ENCODE measurements at regions not wholly inside any gene's neighbourhood (a gene's known extent, or its start where the extent isn't known, plus 50 kb on each side); places are given as distances from the start of the nearest gene placed in this dataset.
"Not testable (repeated sequence)": the region's sequence is repeated elsewhere in the genome, so short reads cannot be mapped to it uniquely, and the experiment has no call there.

GRCh38 chr1:229173491-229174476 is 97.1 kb upstream of the RAB4A start:
- not testable (repeated sequence) for H3K9ac ChIP-seq (ENCODE audit: low read depth, low read length); H3K4me1 ChIP-seq (ENCODE audit: insufficient read depth, low read length); H3K9me3 ChIP-seq (ENCODE audit: insufficient read depth, low read depth, low read length); H3K27ac ChIP-seq (ENCODE audit: low read length); H3K4me3 ChIP-seq (ENCODE audit: low read length); H3K36me3 ChIP-seq (ENCODE audit: insufficient read depth, low read depth, low read length); H3K27me3 ChIP-seq (ENCODE audit: insufficient read depth, low read length)

DNA sequence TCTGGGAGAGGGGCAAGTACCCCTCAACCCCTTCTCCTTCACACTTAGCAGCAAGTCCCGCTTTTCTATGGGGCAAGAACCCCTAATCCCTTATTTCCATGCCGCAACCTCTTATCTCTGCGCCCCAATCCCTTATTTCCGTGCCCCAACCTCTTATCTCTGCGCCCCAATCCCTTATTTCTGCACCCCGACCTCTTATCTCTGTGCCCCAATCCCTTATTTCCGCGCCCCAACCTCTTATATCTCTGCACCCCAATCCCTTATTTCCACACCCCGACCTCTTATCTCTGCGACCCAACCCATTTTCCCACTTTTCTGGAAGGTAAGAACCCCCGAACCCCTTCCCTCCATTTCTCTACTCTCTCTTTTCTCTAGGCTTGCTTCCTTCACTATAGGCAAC is 95.6 kb upstream of the RAB4A start:
- H3K9me3 ChIP-seq (ENCODE audit: insufficient read depth, low read depth, low read length); H3K9ac ChIP-seq (ENCODE audit: low read depth, low read length); H3K27ac ChIP-seq (ENCODE audit: low read length); H3K27me3 ChIP-seq (ENCODE audit: insufficient read depth, low read length); H3K36me3 ChIP-seq (ENCODE audit: insufficient read depth, low read depth, low read length); H3K4me3 ChIP-seq (ENCODE audit: low read length); H3K4me1 ChIP-seq (ENCODE audit: insufficient read depth, low read length): not testable (repeated sequence)

GRCh38 chr1:229176457-229176856 is 94.5 kb upstream of the RAB4A start:
- H3K36me3 ChIP-seq (ENCODE audit: insufficient read depth, low read depth, low read length); H3K9ac ChIP-seq (ENCODE audit: low read depth, low read length); H3K4me1 ChIP-seq (ENCODE audit: insufficient read depth, low read length); H3K27me3 ChIP-seq (ENCODE audit: insufficient read depth, low read length); H3K9me3 ChIP-seq (ENCODE audit: insufficient read depth, low read depth, low read length); H3K27ac ChIP-seq (ENCODE audit: low read length); H3K4me3 ChIP-seq (ENCODE audit: low read length): not testable (repeated sequence)

GRCh38 chr1:229180161-229180560 is 90.8 kb upstream of the RAB4A start:
- Histone ChIP-seq H3K27me3 (ENCODE audit: insufficient read depth, low read length) (no peaks in the 10 kb centered on the region), H3K9me3 (ENCODE audit: insufficient read depth, low read depth, low read length) (no peaks in the 10 kb centered on the region), H3K36me3 (ENCODE audit: insufficient read depth, low read depth, low read length) (no peaks in the 10 kb centered on the region), H3K4me1 (ENCODE audit: insufficient read depth, low read length) (peaks cover 4% of the 10 kb centered on the region; the same call in 1 of the 2 replicates), H3K4me3 (ENCODE audit: low read length) (no peak overlapping the region), H3K27ac (ENCODE audit: low read length) (no peak overlapping the region), H3K9ac (ENCODE audit: low read depth, low read length) (peak overlapping the region; percentile 52)

DNA sequence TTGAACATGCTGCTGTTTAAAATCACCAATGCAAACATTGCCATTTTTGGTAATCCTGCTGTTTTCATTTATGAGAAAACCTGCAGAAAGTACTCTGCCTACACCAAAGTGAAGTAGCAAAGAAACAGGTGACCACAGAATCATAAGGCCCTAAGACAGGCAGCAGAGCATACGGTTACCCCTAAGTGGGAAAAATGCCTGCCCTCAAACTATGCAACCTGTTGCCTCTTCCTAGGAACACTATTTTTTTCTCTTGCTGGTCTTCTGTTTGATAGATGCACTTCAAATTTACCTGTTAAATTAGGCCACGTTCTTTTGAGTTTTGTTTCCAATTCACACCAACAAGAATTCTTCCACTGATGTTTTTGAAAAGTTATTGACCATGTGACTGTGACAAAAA is 89.5 kb upstream of the RAB4A start:
- Histone ChIP-seq H3K4me3 (ENCODE audit: low read length) (no peak overlapping the region), H3K9me3 (ENCODE audit: insufficient read depth, low read depth, low read length) (no peaks in the 10 kb centered on the region), H3K9ac (ENCODE audit: low read depth, low read length) (no peak overlapping the region), H3K36me3 (ENCODE audit: insufficient read depth, low read depth, low read length) (no peaks in the 10 kb centered on the region), H3K27me3 (ENCODE audit: insufficient read depth, low read length) (no peaks in the 10 kb centered on the region), H3K27ac (ENCODE audit: low read length) (no peak overlapping the region), H3K4me1 (ENCODE audit: insufficient read depth, low read length) (peaks cover 4% of the 10 kb centered on the region; the same call in 1 of the 2 replicates)

- H3K27ac ChIP-seq (ENCODE audit: low read length) = no peak overlapping the region
These were observed 87.3 kb upstream of the RAB4A start for GRCh38 chr1:229183588-229183987.

DNA sequence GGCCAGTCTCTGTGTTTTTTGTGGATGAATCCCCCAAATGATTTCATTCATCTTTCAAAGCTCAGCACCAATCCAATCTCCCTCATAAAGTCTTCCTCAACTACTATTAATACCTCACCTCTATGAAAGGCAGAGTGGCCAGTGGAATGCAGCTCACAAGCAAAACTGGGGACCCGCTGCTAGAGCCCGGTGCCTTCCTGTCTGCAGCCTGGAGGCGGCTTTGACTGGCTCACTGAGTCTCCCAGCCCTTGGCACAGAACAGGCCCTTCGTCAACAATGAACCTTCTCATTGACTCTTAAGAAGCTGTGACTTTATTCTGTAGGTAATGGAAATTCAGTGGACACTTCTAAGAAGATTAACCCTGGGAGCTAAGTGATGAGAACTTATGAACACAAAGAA is 86.8 kb upstream of the RAB4A start:
- H3K27ac ChIP-seq (ENCODE audit: low read length) = no peak overlapping the region
- no peaks in the 10 kb centered on the region for H3K27me3 ChIP-seq (ENCODE audit: insufficient read depth, low read length)
- H3K4me3 ChIP-seq (ENCODE audit: low read length) = no peak overlapping the region
- peaks cover 4% of the 10 kb centered on the region; the same call in 1 of the 2 replicates for H3K4me1 ChIP-seq (ENCODE audit: insufficient read depth, low read length)
- no peak overlapping the region for H3K9ac ChIP-seq (ENCODE audit: low read depth, low read length)
- H3K36me3 ChIP-seq (ENCODE audit: insufficient read depth, low read depth, low read length) = no peaks in the 10 kb centered on the region
- no peaks in the 10 kb centered on the region for H3K9me3 ChIP-seq (ENCODE audit: insufficient read depth, low read depth, low read length)

More at GRCh38 chr1:229183588-229183987, 87.3 kb upstream of the RAB4A start:
- no peaks in the 10 kb centered on the region for H3K27me3 ChIP-seq (ENCODE audit: insufficient read depth, low read length)
- H3K9ac ChIP-seq (ENCODE audit: low read depth, low read length) = no peak overlapping the region
- peaks cover 4% of the 10 kb centered on the region; the same call in 1 of the 2 replicates for H3K4me1 ChIP-seq (ENCODE audit: insufficient read depth, low read length)
- H3K9me3 ChIP-seq (ENCODE audit: insufficient read depth, low read depth, low read length) = no peaks in the 10 kb centered on the region
- H3K4me3 ChIP-seq (ENCODE audit: low read length) = no peak overlapping the region
- H3K36me3 ChIP-seq (ENCODE audit: insufficient read depth, low read depth, low read length) = no peaks in the 10 kb centered on the region

- H3K4me3 ChIP-seq (ENCODE audit: low read length) = no peak overlapping the region
- peaks cover 15% of the 10 kb centered on the region; the same call in 1 of the 2 replicates for H3K4me1 ChIP-seq (ENCODE audit: insufficient read depth, low read length)
- no peaks in the 10 kb centered on the region for H3K36me3 ChIP-seq (ENCODE audit: insufficient read depth, low read depth, low read length)
- no peaks in the 10 kb centered on the region for H3K27me3 ChIP-seq (ENCODE audit: insufficient read depth, low read length)
- no peak overlapping the region for H3K9ac ChIP-seq (ENCODE audit: low read depth, low read length)
- H3K27ac ChIP-seq (ENCODE audit: low read length) = no peak overlapping the region
- no peaks in the 10 kb centered on the region for H3K9me3 ChIP-seq (ENCODE audit: insufficient read depth, low read depth, low read length)
These were observed 84.9 kb upstream of the RAB4A start for GRCh38 chr1:229185963-229186362.

DNA sequence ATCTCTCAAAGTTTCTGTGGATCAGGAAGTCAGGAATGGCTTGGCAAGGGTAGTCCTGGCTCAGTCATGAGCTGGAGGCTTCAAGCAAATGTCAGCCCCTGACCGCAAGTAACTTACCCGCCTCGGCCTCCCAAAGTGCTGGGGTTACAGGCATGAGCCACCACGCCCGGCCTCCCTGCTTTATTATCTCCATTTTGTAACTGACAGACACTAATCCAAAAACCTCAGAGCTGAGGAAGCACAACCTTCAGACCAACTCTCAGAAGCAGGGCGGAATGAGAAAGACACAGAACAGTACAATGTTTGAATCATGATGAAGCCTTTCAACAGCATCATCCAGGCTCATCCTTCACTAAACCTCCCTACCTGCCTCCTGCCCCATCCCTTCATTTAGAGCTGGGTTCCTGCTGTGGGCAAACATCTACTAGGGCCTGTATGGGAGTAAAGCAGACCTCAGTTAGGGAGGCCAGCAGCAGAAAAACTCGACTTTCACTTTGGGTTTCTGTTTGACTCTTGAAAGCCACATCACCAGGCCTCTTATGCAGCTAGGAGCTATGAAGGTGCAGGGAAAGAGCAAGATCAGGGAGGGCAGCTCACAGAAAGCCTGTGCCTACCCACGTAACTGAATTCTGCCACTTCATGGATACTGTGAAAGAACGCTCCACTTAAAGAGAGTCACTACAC is 84.4 kb upstream of the RAB4A start:
- H3K9me3 ChIP-seq (ENCODE audit: insufficient read depth, low read depth, low read length) = no peaks in the 10 kb centered on the region
- no peaks in the 10 kb centered on the region for H3K36me3 ChIP-seq (ENCODE audit: insufficient read depth, low read depth, low read length)
- no peak overlapping the region for H3K9ac ChIP-seq (ENCODE audit: low read depth, low read length)
- H3K4me3 ChIP-seq (ENCODE audit: low read length) = no peak overlapping the region
- H3K27ac ChIP-seq (ENCODE audit: low read length) = no peak overlapping the region
- H3K27me3 ChIP-seq (ENCODE audit: insufficient read depth, low read length) = no peaks in the 10 kb centered on the region
- H3K4me1 ChIP-seq (ENCODE audit: insufficient read depth, low read length) = peaks cover 19% of the 10 kb centered on the region; the same call in 1 of the 2 replicates

DNA sequence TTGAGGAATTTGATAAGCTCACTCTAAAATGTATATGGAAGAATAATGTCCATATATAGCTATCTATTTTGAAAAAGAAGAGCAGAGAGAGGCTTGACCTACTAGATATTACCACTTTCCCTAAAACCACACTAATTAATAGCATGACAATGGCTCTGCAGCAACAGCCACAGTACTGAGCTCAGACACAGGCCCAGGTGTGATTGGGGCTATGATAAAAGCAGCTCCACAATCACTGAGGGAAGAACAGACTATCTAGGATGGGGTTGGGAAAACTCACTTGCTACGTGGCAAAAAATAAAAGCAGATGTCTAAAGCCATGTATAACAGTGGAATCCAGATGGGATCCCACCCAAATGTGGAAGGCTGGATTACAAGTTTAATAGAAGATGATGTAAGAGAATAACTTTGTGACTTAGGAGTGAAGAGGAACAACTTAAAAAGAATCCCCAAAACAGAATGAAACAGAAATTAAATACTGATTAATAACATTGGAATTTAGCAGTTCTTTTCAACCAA is 80.8 kb upstream of the RAB4A start:
- Histone ChIP-seq H3K9ac (ENCODE audit: low read depth, low read length) (peak overlapping the region; percentile 43; the same call in 1 of the 2 replicates), H3K9me3 (ENCODE audit: insufficient read depth, low read depth, low read length) (no peaks in the 10 kb centered on the region), H3K27ac (ENCODE audit: low read length) (peak overlapping the region; percentile 51), H3K4me1 (ENCODE audit: insufficient read depth, low read length) (peaks cover 19% of the 10 kb centered on the region; the same call in 1 of the 2 replicates), H3K4me3 (ENCODE audit: low read length) (no peak overlapping the region), H3K27me3 (ENCODE audit: insufficient read depth, low read length) (no peaks in the 10 kb centered on the region), H3K36me3 (ENCODE audit: insufficient read depth, low read depth, low read length) (no peaks in the 10 kb centered on the region)

DNA sequence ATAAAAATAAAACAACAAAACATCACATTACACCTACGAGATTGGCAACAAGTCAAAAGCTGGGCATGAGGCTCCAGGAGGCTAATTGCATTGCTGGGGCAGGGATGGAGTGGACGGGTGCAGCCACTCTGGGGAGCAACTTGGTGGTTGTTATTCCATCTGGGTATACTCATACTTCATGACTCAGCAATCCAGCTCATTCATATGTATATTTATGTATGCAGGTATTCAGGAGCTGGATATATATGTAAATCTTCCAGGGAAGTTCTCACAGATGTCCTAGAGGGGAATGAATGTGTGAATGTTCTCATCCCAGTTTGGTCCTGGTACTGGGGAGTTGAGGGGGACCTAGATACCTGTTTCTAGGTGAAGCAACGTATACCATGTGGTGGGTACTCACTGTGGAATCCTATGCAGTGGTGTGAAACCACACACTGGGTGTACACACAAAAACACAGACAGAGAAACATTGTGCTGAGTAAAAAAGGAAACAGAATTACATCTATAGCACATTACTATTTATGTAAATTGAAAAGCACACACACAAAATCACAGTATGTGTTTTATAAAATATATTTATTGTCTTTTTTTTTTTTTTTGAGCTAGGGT is 79.7 kb upstream of the RAB4A start:
- no peaks in the 10 kb centered on the region for H3K27me3 ChIP-seq (ENCODE audit: insufficient read depth, low read length)
- H3K36me3 ChIP-seq (ENCODE audit: insufficient read depth, low read depth, low read length) = no peaks in the 10 kb centered on the region
- H3K9me3 ChIP-seq (ENCODE audit: insufficient read depth, low read depth, low read length) = no peaks in the 10 kb centered on the region
- H3K4me1 ChIP-seq (ENCODE audit: insufficient read depth, low read length) = peaks cover 19% of the 10 kb centered on the region; the same call in 1 of the 2 replicates
- peak overlapping the region; percentile 43; the same call in 1 of the 2 replicates for H3K9ac ChIP-seq (ENCODE audit: low read depth, low read length)
- no peak overlapping the region for H3K4me3 ChIP-seq (ENCODE audit: low read length)
- H3K27ac ChIP-seq (ENCODE audit: low read length) = peak overlapping the region; percentile 51
